PC-9 (cell line): ENCODE measurements at regions not wholly inside any gene's neighbourhood (a gene's known extent, or its start where the extent isn't known, plus 50 kb on each side); places are given as distances from the start of the nearest gene placed in this dataset.

Experiments used
- BruUV-seq: library from RNA; stranded (reverse); fragments of 400-500 nt; replicated peaks from 2 replicates; lab custom pipeline; 2021; lab: Mats Ljungman, UMichigan
- CTCF ChIA-PET: fragments of 300-600 bp; sonication (Branson Sonifier 250); formaldehyde crosslinking; loops from one replicate; lab custom pipeline; 2022; ENCODE audit warnings: antibody characterized with exemption; lab: Charles Lee
- POLR2A ChIA-PET: fragments of 300-600 bp; sonication (Branson Sonifier 250); formaldehyde crosslinking; loops from one replicate; lab custom pipeline; 2022; ENCODE audit warnings: antibody characterized with exemption; ENCODE audit not compliant: unreplicated experiment; lab: Charles Lee
- DNase-seq, 2 experiments: peaks; one replicate each; pipeline versions ENCODE4 v3.0.0 to v3.0.0-alpha.2; 2015 to 2022; ENCODE audit warnings: mixed read lengths in 1 of 2
- H2AFZ ChIP-seq: fragments of 200-600 bp; sonication (generic); 2 replicates; pipeline ENCODE4 v1.8.1; 2017; ENCODE audit warnings: antibody characterized with exemption
- H3F3A ChIP-seq: fragments of 200-600 bp; sonication (generic); 2 replicates; pipeline ENCODE4 v1.8.1; 2017; ENCODE audit warnings: antibody characterized with exemption, mild to moderate bottlenecking, low read depth; ENCODE audit not compliant: insufficient read depth
- H3K27ac ChIP-seq: fragments of 200-600 bp; sonication (generic); 2 replicates; pipeline ENCODE4 v1.6.1; 2016; ENCODE audit warnings: mixed run types
- H3K27me3 ChIP-seq: fragments of 200-600 bp; sonication (generic); 2 replicates; pipeline ENCODE4 v1.6.1; 2016; ENCODE audit warnings: low read depth, mixed run types; ENCODE audit not compliant: insufficient read depth
- H3K36me3 ChIP-seq: fragments of 200-600 bp; sonication (generic); 2 replicates; pipeline ENCODE4 v1.6.1; 2016; ENCODE audit warnings: low read depth, mixed run types
- H3K4me1 ChIP-seq: fragments of 200-600 bp; sonication (generic); replicated peaks from 2 replicates; pipeline ENCODE4 v1.6.1; 2016; ENCODE audit warnings: mixed run types; ENCODE audit not compliant: insufficient read depth
- H3K4me2 ChIP-seq: fragments of 200-600 bp; sonication (generic); 2 replicates; pipeline ENCODE4 v1.6.1; 2017; ENCODE audit warnings: mixed run types
- H3K4me3 ChIP-seq: fragments of 200-600 bp; sonication (generic); 2 replicates; pipeline ENCODE4 v1.6.1; 2016; ENCODE audit warnings: mixed run types
- H3K79me2 ChIP-seq: fragments of 200-600 bp; sonication (generic); 2 replicates; pipeline ENCODE4 v1.6.1; 2017; ENCODE audit warnings: low read depth, mixed run types
- H3K9me2 ChIP-seq: fragments of 200-600 bp; sonication (generic); 2 replicates; pipeline ENCODE4 v1.8.1; 2017; ENCODE audit warnings: mild to moderate bottlenecking; ENCODE audit not compliant: insufficient read depth
- H3K9me3 ChIP-seq: fragments of 200-600 bp; sonication (generic); 2 replicates; pipeline ENCODE4 v1.8.1; 2016; ENCODE audit warnings: low read depth; ENCODE audit not compliant: insufficient read depth
- H4K20me1 ChIP-seq: fragments of 200-600 bp; sonication (generic); 2 replicates; pipeline ENCODE4 v1.8.1; 2017; ENCODE audit not compliant: insufficient read depth
- CTCF ChIP-seq: fragments of 200-600 bp; sonication (generic); conservative IDR thresholded peaks from 2 replicates; pipeline ENCODE4 v1.6.1; 2017; ENCODE audit warnings: mixed run types, antibody characterized with exemption, mild to moderate bottlenecking, moderate library complexity
- EZH2 ChIP-seq: fragments of 200-600 bp; sonication (generic); IDR thresholded peaks from 2 replicates; pipeline ENCODE4 v1.8.0; 2017; ENCODE audit warnings: antibody characterized with exemption, low read depth
- intact Hi-C: fragments of 100-400 bp; cut with micrococcal nuclease; formaldehyde crosslinking; loops from one replicate; pipeline ENCODE4 v1.10.0; 2022; ENCODE audit not compliant: unreplicated experiment

GRCh38 chr5:124550731-124551130, 195.7 kb downstream of the ZNF608 start:
- Histone ChIP-seq H3K9me2 (no peaks in the 10 kb centered on the region), H3K4me2 (no peak overlapping the region), H3K27ac (no peak overlapping the region), H3K36me3 (no peaks in the 10 kb centered on the region), H3K4me1 (no peaks in the 10 kb centered on the region), H3K79me2 (no peaks in the 10 kb centered on the region), H4K20me1 (no peaks in the 10 kb centered on the region), H3K27me3 (no peaks in the 10 kb centered on the region), H3F3A (no peaks in the 10 kb centered on the region), H3K4me3 (no peak overlapping the region), H2AFZ (no peak overlapping the region), H3K9me3 (no peaks in the 10 kb centered on the region)
- intact Hi-C loops: no loop called here
- DNase-seq: no peak
- TF ChIP-seq CTCF (no peak), EZH2 (no peak)
- ChIA-PET CTCF (no interaction called here), POLR2A (no interaction called here)
- BruUV-seq: no TSS peak

GRCh38 chr5:124549891-124550436, 196.5 kb downstream of the ZNF608 start:
- H3K9me3 ChIP-seq: no peaks in the 10 kb centered on the region
- POLR2A ChIA-PET: no interaction called here
- H3K79me2 ChIP-seq: no peaks in the 10 kb centered on the region
- H3K4me1 ChIP-seq: no peaks in the 10 kb centered on the region
- no peak overlapping the region for H3K27ac ChIP-seq
- no peak overlapping the region for H2AFZ ChIP-seq
- no peaks in the 10 kb centered on the region for H3K36me3 ChIP-seq
- no TSS peak for BruUV-seq
- H3K9me2 ChIP-seq: no peaks in the 10 kb centered on the region
- DNase-seq: no peak
- H3F3A ChIP-seq: no peaks in the 10 kb centered on the region
- no peak overlapping the region for H3K4me2 ChIP-seq
- no peaks in the 10 kb centered on the region for H3K27me3 ChIP-seq
- no peak overlapping the region for H3K4me3 ChIP-seq
- intact Hi-C loops: no loop called here
- CTCF ChIA-PET: no interaction called here
- no peak for TF ChIP-seq CTCF
- no peak for TF ChIP-seq EZH2
- no peaks in the 10 kb centered on the region for H4K20me1 ChIP-seq

DNA sequence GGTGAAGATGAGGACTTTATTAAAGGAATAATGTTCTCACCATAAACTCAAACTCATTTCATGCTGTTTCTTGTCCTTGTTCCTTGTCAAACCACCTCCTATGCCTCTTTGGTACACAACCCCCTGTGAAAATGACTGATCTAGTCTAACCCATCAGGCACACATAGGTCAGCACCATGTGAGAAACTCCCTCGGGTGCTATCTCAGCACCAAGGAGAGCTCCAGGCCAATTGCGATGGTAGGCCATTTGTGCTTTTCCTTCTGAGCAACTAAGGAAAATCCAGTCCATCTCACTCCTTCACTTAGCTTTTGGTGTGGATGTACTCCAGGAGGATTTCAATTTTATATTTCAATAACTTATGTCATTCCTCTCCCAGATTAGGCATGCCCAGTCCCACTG, 199.8 kb downstream of the ZNF608 start:
- no TSS peak for BruUV-seq

More for the DNA sequence above, 199.8 kb downstream of the ZNF608 start:
- Histone ChIP-seq H3K4me3 (no peak overlapping the region), H3K36me3 (no peaks in the 10 kb centered on the region), H3K27ac (no peak overlapping the region), H3F3A (no peaks in the 10 kb centered on the region), H3K9me2 (no peaks in the 10 kb centered on the region), H3K27me3 (no peaks in the 10 kb centered on the region), H3K4me1 (no peaks in the 10 kb centered on the region), H2AFZ (no peak overlapping the region), H4K20me1 (no peaks in the 10 kb centered on the region), H3K79me2 (no peaks in the 10 kb centered on the region), H3K9me3 (no peaks in the 10 kb centered on the region; the same call in 1 of the 2 replicates), H3K4me2 (no peak overlapping the region)
- intact Hi-C loops: no loop called here
- peak in 1 of 2 experiments; percentile 4 for DNase-seq
- POLR2A ChIA-PET: no interaction called here
- CTCF ChIA-PET: no interaction called here
- TF ChIP-seq CTCF (no peak), EZH2 (no peak)
